ENCODE measurements at regions not wholly inside any gene's neighbourhood (a gene's known extent, or its start where the extent isn't known, plus 50 kb on each side); places are given as distances from the start of the nearest gene placed in this dataset.

DNA sequence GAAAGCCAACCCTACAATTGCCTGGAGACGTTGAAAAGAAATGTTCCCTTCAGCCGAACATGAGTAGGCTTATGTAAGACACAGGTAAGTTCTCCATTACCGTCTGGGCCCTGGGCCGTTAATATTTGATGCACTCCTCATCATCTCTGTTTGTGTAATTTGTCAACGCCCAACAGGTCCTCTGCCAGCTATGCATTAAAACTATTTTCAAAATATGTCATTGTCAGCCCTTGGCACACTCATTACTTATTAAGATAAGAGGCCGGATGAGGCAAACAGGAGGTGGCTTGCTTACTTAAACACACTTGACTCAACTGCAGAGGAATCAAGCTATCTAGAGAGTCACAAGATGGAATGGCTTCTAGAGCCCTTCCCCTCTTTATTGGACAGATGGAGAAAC, 544.9 kb downstream of the TOX3 start:
- TF ChIP-seq NPAS2 (CRISPR knock-in tag; IDR thresholded peaks at IDR 0.05; ENCODE audit: borderline replicate concordance), result no peak
- no peak for TF ChIP-seq POLR2AphosphoS5 (IDR thresholded peaks at IDR 0.05; ENCODE audit: low read depth, low read length)
